22Rv1 (cell line): ENCODE measurements at regions not wholly inside any gene's neighbourhood (a gene's known extent, or its start where the extent isn't known, plus 50 kb on each side); places are given as distances from the start of the nearest gene placed in this dataset.

Experiments
- CTCF ChIP-seq: fragments of 450-650 bp; IDR thresholded peaks from 2 replicates; pipeline ENCODE4 v1.5.1; 2017; ENCODE audit warnings: mild to moderate bottlenecking
- ZFX ChIP-seq: fragments of 450-650 bp; IDR thresholded peaks from 2 replicates; pipeline ENCODE4 v1.6.1; 2017; ENCODE audit warnings: antibody characterized with exemption, borderline replicate concordance

DNA sequence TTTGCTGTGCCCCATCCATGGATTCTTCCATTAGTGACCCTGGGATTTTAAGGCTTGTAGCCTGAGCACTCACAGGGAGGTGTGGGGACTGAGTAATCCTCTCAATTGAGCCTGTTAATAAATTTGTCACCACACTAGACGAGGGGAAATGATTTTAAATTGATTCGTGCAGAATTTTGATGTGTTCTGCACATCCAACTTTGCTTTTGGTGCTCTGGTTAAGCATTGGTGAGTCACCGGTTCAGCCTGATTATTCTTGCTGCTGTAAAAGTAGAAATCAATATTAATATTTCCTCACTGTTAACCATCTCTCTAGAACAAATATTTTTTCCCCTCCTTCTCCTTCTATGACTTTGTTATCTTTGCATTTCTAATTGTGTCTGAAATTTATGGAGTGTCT is 482.0 kb downstream of the TSN start:
- TF ChIP-seq CTCF, result no peak
- TF ChIP-seq ZFX, result no peak
